ENCODE measurements at regions not wholly inside any gene's neighbourhood (a gene's known extent, or its start where the extent isn't known, plus 50 kb on each side); places are given as distances from the start of the nearest gene placed in this dataset.
"Not testable (repeated sequence)": the region's sequence is repeated elsewhere in the genome, so short reads cannot be mapped to it uniquely, and the experiment has no call there.

GRCh38 chr11:101705972-101706371, 122.2 kb upstream of the TRPC6 start (continued):
- TF ChIP-seq ETS1 (IDR thresholded peaks at IDR 0.05) = no peak
- TF ChIP-seq REST (IDR thresholded peaks at IDR 0.05; ENCODE audit: unreplicated experiment) = no peak
- TF ChIP-seq CTCF (conservative IDR thresholded peaks at IDR 0.05; ENCODE audit: low read depth in 2 of 2) = no peak
- no peak for TF ChIP-seq STAT1 (IDR thresholded peaks at IDR 0.05; ENCODE audit: unreplicated experiment)
- no peak for TF ChIP-seq ZNF331 (CRISPR knock-in tag; IDR thresholded peaks at IDR 0.05; ENCODE audit: low read depth)
- no peak for TF ChIP-seq CREB1 (CRISPR knock-in tag; IDR thresholded peaks at IDR 0.05; ENCODE audit: low read depth)

GRCh38 chr11:101694869-101695268, 111.1 kb upstream of the TRPC6 start:
- not testable (repeated sequence) for H3F3A ChIP-seq (replicated peaks; ENCODE audit: low read depth); H2AFZ ChIP-seq; DNase-seq (ENCODE audit: low spot score); H3K9me3 Mint-ChIP-seq; H3K36me3 ChIP-seq (ENCODE audit: insufficient read depth); H3K27me3 Mint-ChIP-seq (ENCODE audit: insufficient read depth, low read depth, poor library complexity); H3K4me1 ChIP-seq (ENCODE audit: insufficient read depth); H3K27ac ChIP-seq (ENCODE audit: low read depth); H3K4me1 Mint-ChIP-seq; H3K4me2 ChIP-seq; H3K79me2 ChIP-seq (replicated peaks; ENCODE audit: insufficient read depth); H4K20me1 ChIP-seq (replicated peaks; ENCODE audit: insufficient read depth); H3K27ac Mint-ChIP-seq; H3K4me3 ChIP-seq; H3K9me2 ChIP-seq (ENCODE audit: insufficient read depth); H3K36me3 Mint-ChIP-seq (ENCODE audit: low read depth); H3K4me3 Mint-ChIP-seq; H3K27me3 ChIP-seq (ENCODE audit: insufficient read depth); ATAC-seq

- Histone ChIP-seq H3K4me2 (no peak overlapping the region), H2AFZ (no peak overlapping the region), H3F3A (replicated peaks; ENCODE audit: low read depth) (no peaks in the 10 kb centered on the region), H3K79me2 (replicated peaks; ENCODE audit: insufficient read depth) (no peaks in the 10 kb centered on the region), H3K36me3 (ENCODE audit: insufficient read depth) (no peaks in the 10 kb centered on the region; the same call in 1 of the 2 replicates), H4K20me1 (replicated peaks; ENCODE audit: insufficient read depth) (no peaks in the 10 kb centered on the region), H3K27ac (ENCODE audit: low read depth) (no peak overlapping the region), H3K4me3 (no peak overlapping the region), H3K27me3 (ENCODE audit: insufficient read depth) (no peaks in the 10 kb centered on the region), H3K4me1 (ENCODE audit: insufficient read depth) (no peaks in the 10 kb centered on the region), H3K9me2 (ENCODE audit: insufficient read depth) (peaks cover 16% of the 10 kb centered on the region; the same call in 1 of the 2 replicates)
- Mint-ChIP-seq H3K36me3 (ENCODE audit: low read depth) (no peaks in the 10 kb centered on the region; the same call in 2 of the 3 replicates), H3K4me3 (no peak overlapping the region), H3K4me1 (no peaks in the 10 kb centered on the region), H3K27me3 (ENCODE audit: insufficient read depth, low read depth, poor library complexity) (no peaks in the 10 kb centered on the region), H3K27ac (no peak overlapping the region), H3K9me3 (peaks cover 3% of the 10 kb centered on the region; the same call in 1 of the 3 replicates)
- TF ChIP-seq JUNB (IDR thresholded peaks at IDR 0.05; ENCODE audit: unreplicated experiment) = no peak
- no peak for TF ChIP-seq POLR2AphosphoS5 (IDR thresholded peaks at IDR 0.05; ENCODE audit: low read depth)
- TF ChIP-seq STAT1 (IDR thresholded peaks at IDR 0.05; ENCODE audit: unreplicated experiment) = no peak
- ATAC-seq (no peak), DNase-seq (ENCODE audit: low spot score) (no peak)
These were observed 109.2 kb upstream of the TRPC6 start for GRCh38 chr11:101692980-101693379.
